Stimulated activated memory B cell treated with anti-CD40 and anti-IgM and Interleukin-4, amounts not matched to agents 10 μg/mL and 1 μg/mL and 100 μg/mL, for 72 hours (primary cell): ENCODE measurements at regions not wholly inside any gene's neighbourhood (a gene's known extent, or its start where the extent isn't known, plus 50 kb on each side); places are given as distances from the start of the nearest gene placed in this dataset.

Experiments used
- ATAC-seq: fragments of 150-1000 bp; cut with Tn5 transposase; 2 replicates; pipeline ENCODE4 v1.10.0; 2021
- H3K27ac Mint-ChIP-seq: one replicate; pipeline ENCODE4 v1.8.0; 2022; ENCODE audit warnings: mild to moderate bottlenecking, mixed read lengths
- H3K27me3 Mint-ChIP-seq: one replicate; pipeline ENCODE4 v1.8.0; 2022; ENCODE audit warnings: mixed read lengths
- H3K36me3 Mint-ChIP-seq: one replicate; pipeline ENCODE4 v1.8.0; 2022; ENCODE audit warnings: mixed read lengths
- H3K4me1 Mint-ChIP-seq: one replicate; pipeline ENCODE4 v1.8.0; 2022; ENCODE audit warnings: mixed read lengths
- H3K4me3 Mint-ChIP-seq: one replicate; pipeline ENCODE4 v1.8.0; 2022; ENCODE audit warnings: mild to moderate bottlenecking, moderate library complexity, mixed read lengths
- H3K9me3 Mint-ChIP-seq: one replicate; pipeline ENCODE4 v1.8.0; 2022; ENCODE audit warnings: mixed read lengths

GRCh38 chr20:23156170-23156841 is 70.2 kb upstream of the CD93 start:
- Mint-ChIP-seq H3K4me3 (no peak overlapping the region), H3K9me3 (no peaks in the 10 kb centered on the region), H3K36me3 (no peaks in the 10 kb centered on the region), H3K4me1 (peaks cover 12% of the 10 kb centered on the region), H3K27me3 (peaks cover 16% of the 10 kb centered on the region), H3K27ac (no peak overlapping the region)
- ATAC-seq: no peak

DNA sequence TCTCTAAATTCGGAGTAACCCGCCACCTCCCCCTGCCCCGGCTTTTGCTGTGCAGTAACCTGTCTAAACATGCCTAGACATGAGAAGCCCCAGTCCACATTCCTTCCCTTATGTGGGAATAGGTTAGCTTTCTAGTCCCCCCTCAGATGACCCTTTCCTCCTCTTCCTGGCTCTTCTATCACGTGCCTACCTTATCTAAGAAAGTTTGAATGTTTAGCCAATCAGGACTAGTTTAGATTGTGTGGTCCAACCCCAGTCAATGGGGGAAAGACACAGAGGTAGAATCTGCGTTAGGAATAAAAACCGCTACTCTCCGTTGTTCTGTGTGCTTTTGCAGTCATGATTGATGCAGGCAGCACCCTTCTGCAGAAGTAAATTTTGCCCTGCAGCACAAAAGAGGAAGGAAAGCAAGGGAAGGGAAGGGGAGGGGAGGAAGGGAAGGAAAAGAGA is 69.0 kb upstream of the CD93 start:
- no peak overlapping the region for H3K4me3 Mint-ChIP-seq
- peaks cover 19% of the 10 kb centered on the region for H3K27me3 Mint-ChIP-seq
- H3K27ac Mint-ChIP-seq: no peak overlapping the region
- no peak for ATAC-seq
- peaks cover 12% of the 10 kb centered on the region for H3K4me1 Mint-ChIP-seq
- H3K9me3 Mint-ChIP-seq: no peaks in the 10 kb centered on the region
- H3K36me3 Mint-ChIP-seq: no peaks in the 10 kb centered on the region

DNA sequence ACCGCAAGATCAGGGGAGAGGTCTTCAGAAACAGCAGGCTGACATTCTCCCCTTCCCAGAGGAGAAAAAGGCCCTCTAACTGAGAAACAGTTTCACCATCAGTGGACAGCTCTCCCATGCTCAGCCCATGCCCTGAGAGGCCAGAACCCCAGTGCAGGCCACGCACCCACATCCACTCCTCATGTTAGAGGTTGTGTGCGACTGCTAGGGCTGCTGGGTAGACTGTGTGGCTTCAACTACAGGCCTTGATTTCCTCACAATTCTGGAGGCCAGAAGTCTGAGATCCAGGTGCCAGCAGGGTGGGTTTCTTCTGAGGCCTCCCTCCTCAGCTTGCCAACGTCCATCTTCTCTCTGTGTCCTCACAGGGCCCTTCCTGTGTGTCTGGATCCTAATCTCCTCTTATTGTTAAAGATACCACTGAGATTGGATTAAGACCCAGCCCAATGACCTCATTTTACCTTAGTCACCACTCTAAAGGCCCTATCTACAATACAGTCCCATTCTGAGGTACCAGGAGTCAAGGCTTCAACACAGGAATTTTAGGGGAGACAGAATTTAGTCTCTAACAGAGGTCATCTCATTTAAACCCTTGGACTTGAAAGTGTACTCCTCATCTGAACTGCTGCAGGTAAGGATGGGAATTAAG is 67.7 kb upstream of the CD93 start:
- Mint-ChIP-seq H3K36me3 (no peaks in the 10 kb centered on the region), H3K27ac (no peak overlapping the region), H3K4me1 (peaks cover 12% of the 10 kb centered on the region), H3K9me3 (no peaks in the 10 kb centered on the region), H3K4me3 (no peak overlapping the region), H3K27me3 (peaks cover 29% of the 10 kb centered on the region)
- no peak for ATAC-seq

DNA sequence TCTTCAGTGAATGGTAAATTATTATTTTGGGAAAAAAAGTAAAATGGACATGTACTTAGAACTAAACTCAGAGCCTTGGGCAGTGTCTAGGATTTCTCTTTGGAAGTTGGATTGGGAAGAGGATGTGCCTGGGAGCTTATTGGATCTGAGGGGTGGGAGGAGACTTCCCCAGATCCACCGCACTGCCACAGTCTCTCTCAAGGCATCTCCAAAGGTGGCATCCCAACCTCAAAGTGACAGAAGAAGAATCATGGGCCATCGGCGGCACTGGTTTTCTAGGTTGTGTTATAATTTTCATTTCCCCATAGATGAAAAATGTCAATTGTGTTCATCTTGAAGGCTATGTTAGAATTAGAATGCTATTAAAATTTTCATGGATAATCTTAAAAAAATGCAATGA is 66.8 kb upstream of the CD93 start:
- Mint-ChIP-seq H3K27ac (no peak overlapping the region), H3K9me3 (no peaks in the 10 kb centered on the region), H3K27me3 (peaks cover 29% of the 10 kb centered on the region), H3K4me3 (no peak overlapping the region), H3K36me3 (no peaks in the 10 kb centered on the region), H3K4me1 (peaks cover 12% of the 10 kb centered on the region)
- ATAC-seq: no peak

GRCh38 chr20:23152308-23152892 is 66.3 kb upstream of the CD93 start:
- Mint-ChIP-seq H3K9me3 (no peaks in the 10 kb centered on the region), H3K4me3 (no peak overlapping the region), H3K4me1 (peaks cover 12% of the 10 kb centered on the region), H3K27me3 (peaks cover 29% of the 10 kb centered on the region), H3K36me3 (no peaks in the 10 kb centered on the region), H3K27ac (no peak overlapping the region)
- ATAC-seq: no peak

- Mint-ChIP-seq H3K36me3 (no peaks in the 10 kb centered on the region), H3K27ac (no peak overlapping the region), H3K4me3 (no peak overlapping the region), H3K4me1 (peaks cover 12% of the 10 kb centered on the region), H3K9me3 (no peaks in the 10 kb centered on the region), H3K27me3 (peaks cover 29% of the 10 kb centered on the region)
- no peak for ATAC-seq
Observed at GRCh38 chr20:23151885-23152284, 65.8 kb upstream of the CD93 start.

GRCh38 chr20:23151008-23151703 is 65.0 kb upstream of the CD93 start:
- no peak for ATAC-seq
- Mint-ChIP-seq H3K36me3 (no peaks in the 10 kb centered on the region), H3K27me3 (peaks cover 29% of the 10 kb centered on the region), H3K4me3 (no peak overlapping the region), H3K27ac (no peak overlapping the region), H3K9me3 (no peaks in the 10 kb centered on the region), H3K4me1 (peaks cover 12% of the 10 kb centered on the region)

DNA sequence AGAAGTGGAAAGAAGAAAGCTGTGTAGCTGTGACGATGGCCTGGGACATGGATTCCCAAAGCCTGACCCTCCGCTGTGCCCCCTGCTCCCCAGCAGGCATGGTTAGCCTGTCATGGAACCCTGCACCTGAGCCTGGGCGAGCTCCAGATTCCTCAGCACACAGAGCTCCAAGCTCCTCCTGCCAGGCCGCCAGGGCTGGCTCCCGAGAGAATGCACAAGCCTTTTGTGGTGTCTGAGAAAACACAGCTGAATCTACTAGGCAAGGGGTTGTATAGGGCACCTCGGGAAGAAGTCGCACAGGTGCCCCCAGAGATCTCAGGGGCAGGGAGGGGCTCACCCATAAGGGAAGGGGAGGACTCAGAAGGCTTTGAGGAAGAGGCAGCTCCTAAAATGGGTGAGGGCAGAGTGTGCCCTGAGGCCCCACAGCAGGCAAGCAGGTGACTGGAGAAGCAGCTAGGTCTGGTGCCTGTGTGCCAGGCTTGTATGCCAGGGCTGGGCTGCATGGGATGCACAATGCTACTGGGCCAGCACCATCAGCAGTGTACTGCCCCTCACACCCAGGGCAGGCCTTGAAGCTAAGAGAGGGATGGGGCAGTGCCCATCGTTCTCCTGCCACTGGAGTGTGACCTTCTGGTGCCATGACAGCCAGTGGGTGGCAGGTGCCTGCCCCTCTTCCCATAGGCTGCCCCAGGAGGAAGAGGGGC is 64.3 kb upstream of the CD93 start:
- H3K36me3 Mint-ChIP-seq: no peaks in the 10 kb centered on the region
- H3K27me3 Mint-ChIP-seq: peaks cover 32% of the 10 kb centered on the region
- H3K4me1 Mint-ChIP-seq: peaks cover 10% of the 10 kb centered on the region
- ATAC-seq: no peak
- no peaks in the 10 kb centered on the region for H3K9me3 Mint-ChIP-seq
- H3K27ac Mint-ChIP-seq: no peak overlapping the region
- H3K4me3 Mint-ChIP-seq: no peak overlapping the region

GRCh38 chr20:23149623-23150279 is 63.6 kb upstream of the CD93 start:
- Mint-ChIP-seq H3K9me3 (no peaks in the 10 kb centered on the region), H3K4me1 (peaks cover 4% of the 10 kb centered on the region), H3K27ac (no peak overlapping the region), H3K4me3 (no peak overlapping the region), H3K36me3 (no peaks in the 10 kb centered on the region), H3K27me3 (peaks cover 38% of the 10 kb centered on the region)
- no peak for ATAC-seq

DNA sequence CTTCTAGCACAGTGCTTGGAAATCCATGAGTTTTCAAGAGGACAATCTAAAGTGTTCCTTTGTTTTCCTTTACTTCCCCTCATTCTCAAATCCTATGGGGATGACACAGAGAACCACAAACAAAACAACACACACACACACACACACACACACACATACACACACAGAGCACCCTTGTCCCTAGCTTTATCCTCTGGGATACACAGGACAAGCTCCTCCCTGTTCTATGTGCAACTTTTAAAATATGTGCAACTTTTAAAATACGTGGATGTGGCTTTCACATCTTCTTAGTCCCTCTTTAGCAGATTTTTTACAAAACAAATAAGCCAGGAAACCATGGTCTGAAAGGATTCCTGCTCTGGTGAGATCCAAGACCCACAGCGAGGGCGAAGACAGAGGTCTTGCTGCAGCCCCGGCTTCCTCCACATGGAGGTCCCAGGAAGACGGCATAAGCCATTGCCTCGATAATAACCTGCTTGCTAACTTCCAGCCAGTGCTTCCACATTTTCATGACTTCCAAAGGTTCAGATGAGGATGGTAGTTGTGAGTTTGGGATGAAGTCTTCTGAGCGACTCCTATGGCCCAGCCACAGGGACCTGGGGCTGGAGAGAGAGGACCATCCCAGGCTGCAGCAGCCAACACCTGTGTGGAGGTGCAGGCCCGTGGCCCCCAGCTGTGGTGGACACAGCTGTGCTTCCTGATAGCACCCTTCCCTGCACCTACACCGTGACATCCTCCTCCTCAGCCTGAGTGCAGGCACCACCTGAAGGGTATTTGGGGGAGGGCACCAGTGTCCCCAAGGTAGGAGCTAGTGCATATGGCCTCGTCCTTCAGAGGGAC is 62.8 kb upstream of the CD93 start:
- no peak for ATAC-seq
- Mint-ChIP-seq H3K27ac (no peak overlapping the region), H3K4me1 (no peaks in the 10 kb centered on the region), H3K27me3 (peaks cover 38% of the 10 kb centered on the region), H3K4me3 (no peak overlapping the region), H3K36me3 (no peaks in the 10 kb centered on the region), H3K9me3 (no peaks in the 10 kb centered on the region)

DNA sequence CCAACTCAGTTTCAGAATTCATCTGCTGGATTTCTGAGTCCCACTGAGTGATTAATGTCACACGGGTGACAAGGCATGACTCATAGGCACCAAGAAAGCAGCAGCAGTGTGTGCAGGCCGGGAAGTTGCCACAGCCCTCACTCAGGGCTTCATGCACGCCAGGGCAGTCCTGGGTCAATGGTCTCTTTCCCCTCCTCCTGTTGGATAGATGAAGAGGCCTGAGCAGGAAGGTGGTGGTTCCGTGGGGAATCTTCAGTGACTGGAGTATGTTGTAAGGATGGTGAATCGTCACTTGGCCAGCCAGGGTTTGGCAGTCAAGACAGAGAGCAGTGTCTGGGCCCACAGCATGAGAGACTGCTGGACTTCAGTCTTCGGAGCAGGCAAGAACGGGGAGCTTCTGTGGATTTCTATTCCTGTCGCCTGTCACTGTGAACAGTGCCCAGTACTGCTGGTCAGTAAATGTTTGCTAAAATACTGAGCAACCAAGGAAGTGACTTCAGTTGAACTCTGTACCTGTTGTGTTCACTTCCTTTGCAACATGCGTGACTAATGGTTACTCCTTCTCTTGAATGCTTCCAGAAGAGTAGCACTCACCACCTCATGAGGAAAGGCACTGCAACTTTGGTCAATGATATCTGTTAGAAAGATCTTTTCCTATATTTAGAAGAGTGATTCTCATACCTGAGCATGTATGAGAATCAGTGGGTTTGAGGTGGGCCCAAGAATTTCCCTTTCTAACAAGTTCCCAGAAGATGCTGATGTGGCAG is 62.0 kb upstream of the CD93 start:
- Mint-ChIP-seq H3K9me3 (no peaks in the 10 kb centered on the region), H3K4me3 (no peak overlapping the region), H3K4me1 (no peaks in the 10 kb centered on the region), H3K36me3 (no peaks in the 10 kb centered on the region), H3K27ac (no peak overlapping the region), H3K27me3 (peaks cover 38% of the 10 kb centered on the region)
- no peak for ATAC-seq

- Mint-ChIP-seq H3K4me3 (no peak overlapping the region), H3K27me3 (peaks cover 35% of the 10 kb centered on the region), H3K4me1 (no peaks in the 10 kb centered on the region), H3K9me3 (no peaks in the 10 kb centered on the region), H3K27ac (no peak overlapping the region), H3K36me3 (no peaks in the 10 kb centered on the region)
- no peak for ATAC-seq
Observed at GRCh38 chr20:23147647-23147963, 61.5 kb upstream of the CD93 start.

GRCh38 chr20:23146857-23147637 is 60.9 kb upstream of the CD93 start:
- Mint-ChIP-seq H3K27me3 (peaks cover 32% of the 10 kb centered on the region), H3K36me3 (no peaks in the 10 kb centered on the region), H3K4me3 (no peak overlapping the region), H3K27ac (no peak overlapping the region), H3K4me1 (no peaks in the 10 kb centered on the region), H3K9me3 (no peaks in the 10 kb centered on the region)
- ATAC-seq: no peak
